Thoracic aorta (tissue), 2 donors: ENCODE measurements at regions not wholly inside any gene's neighbourhood (a gene's known extent, or its start where the extent isn't known, plus 50 kb on each side); places are given as distances from the start of the nearest gene placed in this dataset.

Experiments
- ATAC-seq: fragments of 150-250 bp; one replicate; pipeline ENCODE4 v1.8.0; 2017; ENCODE audit warnings: low read depth; ENCODE audit not compliant: insufficient number of reproducible peaks, low FRiP score
- DNase-seq: peaks from one replicate; pipeline ENCODE4 v3.0.0-alpha.2; 2020; ENCODE audit warnings: low spot score
- H3K27ac ChIP-seq, 2 donors: fragments of 200-600 bp; sonication (generic); 1 replicate in 1 of 2; 2 replicates in 1 of 2; pipeline ENCODE4 v1.5.1; 2016; ENCODE audit warnings: mild to moderate bottlenecking in 2 of 2, moderate library complexity in 2 of 2
- H3K27me3 ChIP-seq: fragments of 200-600 bp; sonication (generic); replicated peaks from 2 replicates; pipeline ENCODE4 v1.6.0; 2016; ENCODE audit warnings: mild to moderate bottlenecking; ENCODE audit not compliant: insufficient read depth
- H3K36me3 ChIP-seq: fragments of 200-600 bp; sonication (generic); one replicate; pipeline ENCODE4 v1.5.1; 2016
- H3K4me1 ChIP-seq, 2 donors: fragments of 200-600 bp; sonication (generic); 1 replicate in 1 of 2; 2 replicates in 1 of 2; pipeline versions ENCODE4 v1.5.1 to v1.6.0; 2016; ENCODE audit warnings: low read depth in 2 of 2, mild to moderate bottlenecking in 1 of 2; ENCODE audit not compliant: control insufficient read depth in 1 of 2
- H3K4me3 ChIP-seq: fragments of 200-600 bp; sonication (generic); 2 replicates; pipeline ENCODE4 v1.5.1; 2016; ENCODE audit warnings: mild to moderate bottlenecking
- H3K9me3 ChIP-seq: fragments of 200-600 bp; sonication (generic); 2 replicates; pipeline ENCODE4 v1.5.1; 2016
- CTCF ChIP-seq: fragments of 200-600 bp; sonication (generic); IDR thresholded peaks from one replicate; pipeline ENCODE4 v1.5.1; 2019; ENCODE audit warnings: antibody characterized with exemption

DNA sequence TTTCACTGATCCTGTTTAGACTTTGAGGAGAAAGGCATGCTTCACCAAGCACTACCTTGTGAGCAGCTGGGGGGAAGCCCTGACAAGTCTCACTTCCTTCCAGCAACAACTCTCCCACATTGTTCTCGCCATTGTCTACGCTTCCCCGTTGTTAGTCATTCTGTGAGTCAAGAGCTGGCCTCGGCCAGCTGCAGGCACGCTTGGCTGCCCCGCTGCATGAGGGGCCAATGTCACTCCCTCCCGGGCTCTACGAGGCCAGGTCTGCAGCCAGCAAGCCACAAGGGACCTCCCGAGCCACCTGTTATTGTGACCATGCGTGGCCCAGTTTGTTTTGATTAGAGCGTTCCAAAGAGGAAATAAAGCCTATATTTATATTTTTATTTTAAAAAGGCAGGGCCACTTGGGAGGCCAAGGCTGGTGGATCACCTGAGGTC lies 220.9 kb downstream of the FOXO1 start:
- Histone ChIP-seq H3K27me3 (no peaks in the 10 kb centered on the region), H3K9me3 (no peaks in the 10 kb centered on the region), H3K4me1 (peaks cover 11 to 23% of the 10 kb centered on the region in 2 donors), H3K27ac (no peak overlapping the region), H3K4me3 (no peak overlapping the region), H3K36me3 (no peaks in the 10 kb centered on the region)
- no peak for ATAC-seq
- TF ChIP-seq CTCF, result no peak
- no peak for DNase-seq

DNA sequence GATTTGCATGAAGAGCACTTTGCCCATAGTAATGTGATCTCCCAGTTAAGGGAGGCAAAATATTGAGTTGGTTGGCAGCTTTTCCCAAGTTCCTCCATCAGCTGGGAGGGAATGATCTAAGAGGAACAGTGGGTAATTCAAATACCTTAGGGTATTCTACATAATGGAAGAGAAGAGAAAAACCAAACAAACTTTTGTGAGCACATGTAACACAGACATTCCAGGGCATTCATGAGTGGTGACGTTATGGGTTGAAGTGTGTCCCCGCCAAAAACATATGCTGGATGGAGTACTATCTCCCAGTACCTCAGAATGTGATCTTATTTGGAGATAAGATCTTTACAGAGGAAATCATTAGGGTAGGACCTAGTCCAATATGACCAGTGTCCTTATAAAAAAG lies 220.1 kb downstream of the FOXO1 start:
- H3K4me3 ChIP-seq, result no peak overlapping the region
- H3K27ac ChIP-seq, result no peak overlapping the region
- TF ChIP-seq CTCF, result no peak
- DNase-seq (no peak), ATAC-seq (no peak)
- H3K36me3 ChIP-seq, result no peaks in the 10 kb centered on the region
- H3K4me1 ChIP-seq, result peaks cover 7 to 15% of the 10 kb centered on the region in 2 donors
- no peaks in the 10 kb centered on the region for H3K9me3 ChIP-seq
- no peaks in the 10 kb centered on the region for H3K27me3 ChIP-seq

DNA sequence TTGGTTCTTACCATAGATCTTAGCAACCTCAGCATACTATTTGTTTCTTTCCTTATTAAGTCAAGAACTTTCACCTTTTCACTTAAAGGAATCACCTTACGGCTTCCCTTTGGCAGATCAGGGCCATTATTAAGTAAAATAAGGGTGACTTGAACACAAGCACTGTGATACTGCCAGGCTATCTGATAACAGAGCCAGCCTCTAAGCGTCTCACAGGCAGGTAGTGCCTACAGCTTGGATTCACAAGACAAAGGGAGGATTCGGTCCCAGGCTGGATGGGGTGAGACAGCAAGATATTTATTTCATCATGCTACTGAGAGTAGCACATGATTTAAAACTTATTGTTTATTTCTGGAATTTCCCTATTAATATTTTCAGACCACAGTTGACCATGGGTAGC lies 218.6 kb downstream of the FOXO1 start:
- no peak overlapping the region for H3K4me3 ChIP-seq
- ATAC-seq (no peak), DNase-seq (no peak)
- H3K27me3 ChIP-seq, result no peaks in the 10 kb centered on the region
- H3K9me3 ChIP-seq, result no peaks in the 10 kb centered on the region
- H3K36me3 ChIP-seq, result no peaks in the 10 kb centered on the region
- no peak overlapping the region for H3K27ac ChIP-seq
- peaks cover 5 to 15% of the 10 kb centered on the region in 2 donors for H3K4me1 ChIP-seq
- no peak for TF ChIP-seq CTCF

DNA sequence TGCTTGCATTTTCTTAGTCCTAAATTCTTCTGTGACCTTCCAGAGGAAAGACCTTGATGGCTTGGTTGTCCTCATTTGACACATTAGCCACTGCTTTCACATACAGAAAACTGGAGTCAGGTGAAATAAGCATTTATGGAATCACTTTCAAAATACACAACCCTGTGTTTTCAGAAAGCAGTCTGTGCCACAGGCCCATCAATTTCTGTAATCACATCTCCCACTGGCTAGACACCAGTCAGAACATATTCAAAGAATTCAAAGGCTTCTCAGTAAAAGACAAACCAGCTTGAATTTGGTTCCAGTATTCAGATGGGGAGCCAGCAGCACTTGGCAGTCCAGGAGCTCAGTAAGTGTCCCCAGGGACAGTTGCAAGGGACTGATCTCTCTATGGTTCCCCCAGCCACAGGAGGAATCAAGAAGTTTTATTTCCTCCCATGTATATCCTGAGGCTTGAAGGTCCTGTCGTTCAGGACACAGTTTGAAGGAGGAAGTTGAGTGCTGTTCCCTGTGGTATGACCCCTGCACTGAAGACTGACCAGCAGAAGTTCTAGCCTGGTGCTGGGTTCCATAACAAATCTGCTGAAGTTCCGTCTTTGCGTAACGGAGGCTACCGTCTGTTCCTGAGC lies 214.3 kb downstream of the FOXO1 start:
- ATAC-seq (no peak), DNase-seq (no peak)
- H3K9me3 ChIP-seq, result no peaks in the 10 kb centered on the region
- H3K36me3 ChIP-seq, result no peaks in the 10 kb centered on the region
- H3K4me3 ChIP-seq, result no peak overlapping the region
- H3K4me1 ChIP-seq, result peaks cover 15 to 26% of the 10 kb centered on the region in 2 donors
- no peak for TF ChIP-seq CTCF
- H3K27ac ChIP-seq, result peak overlapping the region; percentile 47 to 60
- no peaks in the 10 kb centered on the region for H3K27me3 ChIP-seq

DNA sequence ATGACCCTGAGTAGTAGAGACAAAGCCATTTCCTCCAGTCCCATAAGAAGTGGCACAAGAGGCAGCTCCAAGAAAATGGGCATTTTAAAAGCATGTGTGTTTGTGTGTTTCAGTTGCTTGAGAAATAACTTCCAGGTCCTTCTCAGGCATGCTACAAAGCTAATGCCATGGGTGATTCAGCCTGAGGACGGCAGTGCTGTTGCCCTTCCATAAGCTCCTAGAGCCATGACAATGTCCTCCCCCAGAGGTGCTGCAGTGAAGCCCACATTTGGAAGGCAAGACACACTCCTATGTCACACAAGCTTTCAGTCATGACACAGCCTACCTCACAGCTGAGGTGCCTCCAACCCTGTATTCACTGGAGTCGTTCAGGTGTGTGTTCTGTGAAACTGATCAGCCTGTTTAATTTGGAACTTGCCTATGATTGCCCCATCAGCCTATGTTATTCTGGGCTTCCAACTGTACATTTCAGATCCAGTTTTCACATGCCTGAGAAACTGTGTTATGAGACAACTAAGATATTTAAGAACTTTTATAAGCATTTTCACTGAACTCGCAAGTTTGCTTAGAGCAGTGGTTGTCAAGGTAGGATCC lies 213.6 kb downstream of the FOXO1 start:
- H3K4me3 ChIP-seq, result no peak overlapping the region
- DNase-seq (no peak), ATAC-seq (no peak)
- TF ChIP-seq CTCF, result no peak
- peaks cover 15 to 31% of the 10 kb centered on the region in 2 donors for H3K4me1 ChIP-seq
- peak overlapping the region; percentile 47 to 60 for H3K27ac ChIP-seq
- no peaks in the 10 kb centered on the region for H3K9me3 ChIP-seq
- H3K36me3 ChIP-seq, result no peaks in the 10 kb centered on the region
- H3K27me3 ChIP-seq, result no peaks in the 10 kb centered on the region
